ENCODE measurements at regions not wholly inside any gene's neighbourhood (a gene's known extent, or its start where the extent isn't known, plus 50 kb on each side); places are given as distances from the start of the nearest gene placed in this dataset.

- no peak for DNase-seq
These were observed 305.1 kb upstream of the RGMB start for GRCh38 chr5:98468188-98468869.

GRCh38 chr5:98470747-98471146 lies 302.7 kb upstream of the RGMB start:
- no peak for DNase-seq

GRCh38 chr5:98471458-98471857 lies 302.0 kb upstream of the RGMB start:
- no peak for DNase-seq

- DNase-seq = no peak
These were observed 299.2 kb upstream of the RGMB start for GRCh38 chr5:98474216-98474615.

- DNase-seq = no peak
These were observed 298.7 kb upstream of the RGMB start for GRCh38 chr5:98474782-98475181.

GRCh38 chr5:98482321-98483300 lies 290.9 kb upstream of the RGMB start:
- DNase-seq = no peak

- DNase-seq = peak; percentile 20
These were observed 290.2 kb upstream of the RGMB start for GRCh38 chr5:98483301-98483685.

GRCh38 chr5:98489021-98489420 lies 284.4 kb upstream of the RGMB start:
- DNase-seq = no peak

GRCh38 chr5:98490348-98490747 lies 283.1 kb upstream of the RGMB start:
- no peak for DNase-seq

- no peak for DNase-seq
These were observed 281.2 kb upstream of the RGMB start for GRCh38 chr5:98492258-98492657.

- DNase-seq = no peak
These were observed 276.0 kb upstream of the RGMB start for GRCh38 chr5:98497418-98497817.

GRCh38 chr5:98498028-98498427 lies 275.4 kb upstream of the RGMB start:
- no peak for DNase-seq

GRCh38 chr5:98499892-98500291 lies 273.6 kb upstream of the RGMB start:
- no peak for DNase-seq

GRCh38 chr5:98500811-98501210 lies 272.7 kb upstream of the RGMB start:
- no peak for DNase-seq

GRCh38 chr5:98503616-98504015 lies 269.8 kb upstream of the RGMB start:
- DNase-seq = no peak

- DNase-seq = no peak
These were observed 269.0 kb upstream of the RGMB start for GRCh38 chr5:98504505-98504904.

- peak; percentile 60 for DNase-seq
These were observed 263.1 kb upstream of the RGMB start for GRCh38 chr5:98510143-98510985.

GRCh38 chr5:98513380-98513779 lies 260.1 kb upstream of the RGMB start:
- DNase-seq = peak; percentile 78

- DNase-seq = no peak
These were observed 259.2 kb upstream of the RGMB start for GRCh38 chr5:98514215-98514614.

- DNase-seq = no peak
These were observed 256.8 kb upstream of the RGMB start for GRCh38 chr5:98516701-98517100.

GRCh38 chr5:98517560-98518366 lies 255.7 kb upstream of the RGMB start:
- no peak for DNase-seq

GRCh38 chr5:98518754-98519153 lies 254.7 kb upstream of the RGMB start:
- no peak for DNase-seq

Measured in eye (tissue), 1 donor.